ENCODE measurements at regions not wholly inside any gene's neighbourhood (a gene's known extent, or its start where the extent isn't known, plus 50 kb on each side); places are given as distances from the start of the nearest gene placed in this dataset.

- TF ChIP-seq CTCF (IDR thresholded peaks at IDR 0.05; ENCODE audit: insufficient read depth, low read length, poor library complexity, severe bottlenecking) (no peak), EZH2phosphoT487 (conservative IDR thresholded peaks at IDR 0.05; ENCODE audit: low read length) (no peak)
These were observed 335.6 kb upstream of the MTNR1B start for GRCh38 chr11:92633820-92634219.

All from SU-DHL-6 (cell line).